DND-41 (cell line): ENCODE measurements at regions not wholly inside any gene's neighbourhood (a gene's known extent, or its start where the extent isn't known, plus 50 kb on each side); places are given as distances from the start of the nearest gene placed in this dataset.
A peak's percentile ranks its signal among the peaks of the same experiment; 100 is the strongest.

Experiments
- ATAC-seq: fragments of 200-7000 bp; cut with Tn5 transposase; 3 replicates; pipeline ENCODE4 v1.9.1; 2021; ENCODE audit warnings: low read depth; ENCODE audit not compliant: insufficient read depth
- DNase-seq: peaks from one replicate; pipeline ENCODE4 v3.0.0-alpha.2; 2020
- H2AFZ ChIP-seq: 2 replicates; pipeline ENCODE4 v1.6.0; 2012; ENCODE audit warnings: low read depth, low read length
- H3K27ac ChIP-seq: 2 replicates; pipeline ENCODE4 v1.5.1; 2012; ENCODE audit warnings: low read length, inconsistent platforms
- H3K27me3 ChIP-seq: fragments of 200-600 bp; sonication (generic); 2 replicates; pipeline ENCODE4 v1.6.0; 2012; ENCODE audit warnings: low read length, mild to moderate bottlenecking, inconsistent platforms; ENCODE audit not compliant: insufficient read depth, poor library complexity
- H3K36me3 ChIP-seq: 2 replicates; pipeline ENCODE4 v1.5.1; 2012; ENCODE audit warnings: low read length, inconsistent platforms; ENCODE audit not compliant: insufficient read depth
- H3K4me1 ChIP-seq: 2 replicates; pipeline ENCODE4 v1.5.1; 2012; ENCODE audit warnings: mild to moderate bottlenecking, low read length; ENCODE audit not compliant: insufficient read depth
- H3K4me2 ChIP-seq: 2 replicates; pipeline ENCODE4 v1.6.0; 2012; ENCODE audit warnings: mild to moderate bottlenecking, moderate library complexity, low read length, inconsistent platforms; ENCODE audit not compliant: insufficient read depth
- H3K4me3 ChIP-seq, 2 experiments: fragments of 200-600 bp in 1 of 2; shearing (Covaris generic) in 1 of 2; 2 replicates each; pipeline ENCODE4 v1.5.1; 2012 to 2016; ENCODE audit warnings: inconsistent platforms in 2 of 2, low read length in 2 of 2, mild to moderate bottlenecking in 2 of 2, low read depth in 1 of 2, moderate library complexity in 1 of 2
- H3K79me2 ChIP-seq: 2 replicates; pipeline ENCODE4 v1.6.0; 2012; ENCODE audit warnings: low read length, inconsistent platforms; ENCODE audit not compliant: insufficient read depth
- H3K9ac ChIP-seq: 2 replicates; pipeline ENCODE4 v1.6.0; 2012; ENCODE audit warnings: low read depth, mild to moderate bottlenecking, inconsistent platforms, low read length, moderate library complexity
- H3K9me3 ChIP-seq: 2 replicates; pipeline ENCODE4 v1.5.1; 2012; ENCODE audit warnings: low read length, moderate library complexity, mild to moderate bottlenecking, inconsistent platforms; ENCODE audit not compliant: insufficient read depth, severe bottlenecking
- H4K20me1 ChIP-seq: 2 replicates; pipeline ENCODE4 v1.6.0; 2012; ENCODE audit warnings: low read length; ENCODE audit not compliant: insufficient read depth
- CTCF ChIP-seq: IDR thresholded peaks from 2 replicates; pipeline ENCODE4 v1.5.1; 2012; ENCODE audit warnings: borderline replicate concordance, low read length, moderate library complexity, mild to moderate bottlenecking; ENCODE audit not compliant: poor library complexity, severe bottlenecking; ENCODE audit errors: extremely low read depth
- EZH2 ChIP-seq: IDR thresholded peaks from 3 replicates; pipeline ENCODE4 v1.6.1; 2012; ENCODE audit warnings: borderline replicate concordance, low read depth, mild to moderate bottlenecking, moderate library complexity, low read length, inconsistent platforms; ENCODE audit not compliant: severe bottlenecking

GRCh38 chr13:63481334-63481733, 2065.7 kb upstream of the PCDH20 start:
- no peak for DNase-seq
- H3K27ac ChIP-seq = no peak overlapping the region
- no peak overlapping the region for H2AFZ ChIP-seq
- no peaks in the 10 kb centered on the region for H3K79me2 ChIP-seq
- H3K36me3 ChIP-seq = no peaks in the 10 kb centered on the region
- no peak overlapping the region for H3K4me2 ChIP-seq
- no peaks in the 10 kb centered on the region for H3K4me1 ChIP-seq
- no peak overlapping the region for H3K4me3 ChIP-seq
- no peak overlapping the region for H3K9ac ChIP-seq
- TF ChIP-seq CTCF (no peak), EZH2 (no peak)
- H4K20me1 ChIP-seq = no peaks in the 10 kb centered on the region
- no peaks in the 10 kb centered on the region for H3K27me3 ChIP-seq
- H3K9me3 ChIP-seq = no peaks in the 10 kb centered on the region
- no peak for ATAC-seq

GRCh38 chr13:63472711-63473110, 2057.1 kb upstream of the PCDH20 start:
- H3K4me1 ChIP-seq = no peaks in the 10 kb centered on the region
- H3K4me3 ChIP-seq = no peak overlapping the region
- no peaks in the 10 kb centered on the region for H3K9me3 ChIP-seq
- no peak for TF ChIP-seq EZH2
- no peak for TF ChIP-seq CTCF
- no peaks in the 10 kb centered on the region for H3K27me3 ChIP-seq
- H3K27ac ChIP-seq = no peak overlapping the region
- no peak overlapping the region for H3K4me2 ChIP-seq
- no peak overlapping the region for H2AFZ ChIP-seq
- no peaks in the 10 kb centered on the region for H4K20me1 ChIP-seq
- H3K79me2 ChIP-seq = no peaks in the 10 kb centered on the region
- ATAC-seq = no peak
- H3K9ac ChIP-seq = no peak overlapping the region
- H3K36me3 ChIP-seq = no peaks in the 10 kb centered on the region
- DNase-seq = no peak

GRCh38 chr13:63463782-63464610, 2048.3 kb upstream of the PCDH20 start:
- Histone ChIP-seq H3K79me2 (no peaks in the 10 kb centered on the region), H4K20me1 (no peaks in the 10 kb centered on the region), H3K27ac (no peak overlapping the region), H3K4me1 (no peaks in the 10 kb centered on the region), H3K9ac (no peak overlapping the region), H3K4me2 (no peak overlapping the region), H2AFZ (peak overlapping the region; percentile 34; the same call in 1 of the 2 replicates), H3K36me3 (no peaks in the 10 kb centered on the region), H3K27me3 (no peaks in the 10 kb centered on the region), H3K4me3 (no peak overlapping the region), H3K9me3 (no peaks in the 10 kb centered on the region)
- DNase-seq (no peak), ATAC-seq (no peak)
- no peak for TF ChIP-seq EZH2
- no peak for TF ChIP-seq CTCF
